HepG2 (cell line): ENCODE measurements at regions not wholly inside any gene's neighbourhood (a gene's known extent, or its start where the extent isn't known, plus 50 kb on each side); places are given as distances from the start of the nearest gene placed in this dataset.

Source experiments
- ETV6 ChIP-seq: sonication (generic); formaldehyde crosslinking; conservative IDR thresholded peaks from 2 replicates; pipeline ENCODE4 v1.4.0; 2020; ENCODE audit warnings: missing genetic modification reagents
- HCFC1 ChIP-seq: fragments of 150-350 bp; IDR thresholded peaks from 2 replicates; pipeline ENCODE4 v1.6.1; 2014; ENCODE audit warnings: low read depth, low read length
- HMGXB4 ChIP-seq, 2 experiments: sonication (generic) in 1 of 2; formaldehyde crosslinking in 1 of 2; IDR thresholded peaks; 2 replicates each; pipeline versions ENCODE4 v1.4.0 to v1.6.1; 2018 to 2020; ENCODE audit warnings: missing genetic modification reagents in 2 of 2, borderline replicate concordance in 1 of 2, low read depth in 1 of 2, mild to moderate bottlenecking in 1 of 2, missing biosample characterization in 1 of 2
- PAF1 ChIP-seq: IDR thresholded peaks from 2 replicates; pipeline ENCODE4 v1.6.1; 2016; ENCODE audit warnings: missing genetic modification reagents, missing compliant biosample characterization
- PCBP2 ChIP-seq: fragments of 200-400 bp; formaldehyde crosslinking; optimal IDR thresholded peaks from 2 replicates; pipeline ENCODE3; 2018; ENCODE audit warnings: low read length, low read depth; ENCODE audit not compliant: poor library complexity, severe bottlenecking
- PRMT3 ChIP-seq: sonication (generic); formaldehyde crosslinking; IDR thresholded peaks from 2 replicates; pipeline ENCODE4 v1.8.1; 2022; ENCODE audit warnings: low read depth, mild to moderate bottlenecking, moderate library complexity, missing genetic modification reagents, borderline replicate concordance
- TERF1 ChIP-seq: sonication (generic); formaldehyde crosslinking; IDR thresholded peaks from 2 replicates; pipeline ENCODE4 v1.8.0; 2022; ENCODE audit warnings: mild to moderate bottlenecking, missing genetic modification reagents, moderate library complexity
- TFDP2 ChIP-seq: sonication (generic); formaldehyde crosslinking; IDR thresholded peaks from 2 replicates; pipeline ENCODE4 v1.4.0; 2020; ENCODE audit warnings: missing genetic modification reagents
- ZNF614 ChIP-seq: IDR thresholded peaks from 2 replicates; pipeline ENCODE4 v1.6.1; 2018; ENCODE audit warnings: missing biosample characterization, missing genetic modification reagents, inconsistent platforms, borderline replicate concordance

DNA sequence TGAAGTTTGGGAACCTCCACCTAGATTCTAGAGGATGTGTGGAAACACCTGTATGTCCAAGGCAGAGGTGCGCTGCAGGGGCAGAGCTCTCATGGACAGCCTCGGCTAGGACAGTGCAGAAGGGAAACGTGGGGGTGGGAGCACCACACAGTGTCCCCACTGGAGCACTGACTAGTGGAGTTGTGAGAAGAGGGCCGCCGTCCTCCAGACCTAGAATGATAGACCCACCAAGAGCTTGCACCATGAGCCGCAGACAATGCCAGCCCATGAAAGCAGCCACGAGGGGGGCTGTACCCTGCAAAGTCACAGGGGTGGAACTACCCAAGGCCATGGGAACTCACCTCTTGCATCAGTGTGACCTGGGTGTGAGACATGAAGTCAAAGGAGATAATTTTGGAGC, 274.5 kb upstream of the FMR1 start (continued):
- TF ChIP-seq TFDP2 (no peak), ZNF614 (CRISPR knock-in tag) (no peak), PAF1 (CRISPR knock-in tag) (no peak), PCBP2 (no peak), HMGXB4 (CRISPR knock-in tag; IDR thresholded peaks at IDR 0.05; ENCODE audit: borderline replicate concordance in 1 of 2, low read depth in 1 of 2) (no peak), ETV6 (CRISPR knock-in tag) (no peak), HCFC1 (no peak), TERF1 (CRISPR knock-in tag) (no peak), PRMT3 (CRISPR knock-in tag) (no peak)
- TF ChIP-seq, all 625 proteins: peak for 0
